Lung (tissue), 11 donors: ENCODE measurements at regions not wholly inside any gene's neighbourhood (a gene's known extent, or its start where the extent isn't known, plus 50 kb on each side); places are given as distances from the start of the nearest gene placed in this dataset.

Source experiments
- ATAC-seq: fragments of 200-7000 bp; cut with Tn5 transposase; one replicate; pipeline ENCODE4 v1.9.1; 2020; ENCODE audit warnings: moderate number of reproducible peaks; ENCODE audit not compliant: insufficient read depth, low FRiP score
- DNase-seq, 3 donors: peaks; one replicate each; pipeline ENCODE4 v3.0.0-alpha.2; 2013 to 2017
- H3K27ac ChIP-seq, 2 donors: one replicate each; pipeline ENCODE4 v1.5.1; 2013; ENCODE audit warnings: mild to moderate bottlenecking in 2 of 2, moderate library complexity in 2 of 2, control low read depth in 1 of 2, inconsistent platforms in 1 of 2, low read depth in 1 of 2, low read length in 1 of 2
- H3K27me3 ChIP-seq, 3 donors: one replicate each; pipeline ENCODE4 v1.5.1; 2013; ENCODE audit warnings: low read length in 2 of 3; ENCODE audit not compliant: control insufficient read depth in 3 of 3, insufficient read depth in 3 of 3
- H3K36me3 ChIP-seq, 4 donors: one replicate each; pipeline ENCODE4 v1.5.1; 2013; ENCODE audit warnings: low read length in 4 of 4, mild to moderate bottlenecking in 1 of 4, moderate library complexity in 1 of 4; ENCODE audit not compliant: control insufficient read depth in 4 of 4, insufficient read depth in 4 of 4
- H3K4me1 ChIP-seq, 5 donors: one replicate each; pipeline ENCODE4 v1.5.1; 2013; ENCODE audit warnings: low read length in 5 of 5, mild to moderate bottlenecking in 2 of 5, moderate library complexity in 1 of 5; ENCODE audit not compliant: control insufficient read depth in 5 of 5, insufficient read depth in 5 of 5
- H3K4me3 ChIP-seq: one replicate; pipeline ENCODE4 v1.5.1; 2013; ENCODE audit warnings: mild to moderate bottlenecking, control low read depth, moderate library complexity
- H3K9ac ChIP-seq, 2 donors: one replicate each; pipeline ENCODE4 v1.5.1; 2013; ENCODE audit warnings: low read length in 2 of 2, control low read depth in 1 of 2; ENCODE audit not compliant: insufficient read depth in 1 of 2
- H3K9me3 ChIP-seq, 4 donors: one replicate each; pipeline ENCODE4 v1.5.1; 2013; ENCODE audit warnings: low read length in 3 of 4, mild to moderate bottlenecking in 1 of 4, moderate library complexity in 1 of 4; ENCODE audit not compliant: control insufficient read depth in 4 of 4, insufficient read depth in 3 of 4
- WGBS, 2 donors: extraction: QIAGEN DNeasy Blood & Tissue Kit; methylation state at CpG; one replicate each; pipeline ENCODE4 v1.1.7; 2013; 5-methylcytosine and 5-hydroxymethylcytosine counted together
- TF ChIP-seq, protein P1 (sequence below): IDR thresholded peaks from 2 replicates; pipeline ENCODE4 v1.5.1; 2012; ENCODE audit warnings: mild to moderate bottlenecking; ENCODE audit errors: control extremely low read depth, extremely low read depth
- donor health status: control.
- donor health status: control.
- donor health status: Bipolar disorder and iron deficiency.
- donor health status: healthy.
- donor health status: DM: yes; HTN: yes; CAD: no.

DNA sequence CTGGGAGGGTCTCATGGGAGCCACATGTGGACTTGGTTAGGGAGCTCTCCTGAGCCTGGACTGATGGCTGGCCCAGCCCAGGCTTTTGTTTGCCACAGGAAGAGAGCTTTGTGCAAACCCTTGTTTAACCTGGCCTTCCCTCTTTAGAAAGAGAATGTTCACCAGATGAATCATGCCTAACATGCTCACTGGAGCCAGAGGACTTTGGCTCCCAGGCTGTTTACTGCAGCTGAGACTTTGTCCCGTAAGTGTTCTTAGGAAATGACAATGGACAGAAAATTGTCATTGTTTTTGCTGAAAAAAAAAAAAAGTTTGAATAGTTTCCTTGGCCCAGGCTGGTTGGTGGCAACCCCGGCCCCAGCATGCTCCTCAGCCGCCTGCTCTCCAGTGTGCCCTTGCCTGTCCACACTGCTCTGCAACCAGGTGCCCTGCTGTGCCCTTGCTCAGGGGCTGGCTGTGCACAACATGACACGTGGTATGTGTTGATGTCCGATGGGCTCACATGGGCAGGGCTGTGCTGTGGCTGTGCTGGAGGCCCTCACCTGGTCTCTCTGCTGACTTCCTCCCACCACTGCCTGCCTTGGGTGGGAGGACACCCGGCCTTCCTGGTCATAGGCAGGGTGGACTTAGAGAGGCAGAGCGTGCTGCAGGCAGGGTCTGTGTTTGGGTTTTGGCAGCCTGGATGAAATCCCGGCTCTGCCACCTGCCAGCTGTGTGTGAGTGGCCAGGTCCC lies 215.3 kb upstream of the ZNF32 start:
- H3K36me3 ChIP-seq, result no peaks in the 10 kb centered on the region
- DNase-seq (no peak), ATAC-seq (no peak)
- no peak overlapping the region for H3K9ac ChIP-seq
- 86 to 89% methylated on average over 8 of the region's 8 CpGs for WGBS, 2 donors
- no peak overlapping the region for H3K4me3 ChIP-seq
- H3K27me3 ChIP-seq, result no peaks in the 10 kb centered on the region
- peak overlapping the region; percentile 17 to 68 for H3K27ac ChIP-seq
- H3K9me3 ChIP-seq, result no peaks in the 10 kb centered on the region
- TF ChIP-seq, protein P1, sequence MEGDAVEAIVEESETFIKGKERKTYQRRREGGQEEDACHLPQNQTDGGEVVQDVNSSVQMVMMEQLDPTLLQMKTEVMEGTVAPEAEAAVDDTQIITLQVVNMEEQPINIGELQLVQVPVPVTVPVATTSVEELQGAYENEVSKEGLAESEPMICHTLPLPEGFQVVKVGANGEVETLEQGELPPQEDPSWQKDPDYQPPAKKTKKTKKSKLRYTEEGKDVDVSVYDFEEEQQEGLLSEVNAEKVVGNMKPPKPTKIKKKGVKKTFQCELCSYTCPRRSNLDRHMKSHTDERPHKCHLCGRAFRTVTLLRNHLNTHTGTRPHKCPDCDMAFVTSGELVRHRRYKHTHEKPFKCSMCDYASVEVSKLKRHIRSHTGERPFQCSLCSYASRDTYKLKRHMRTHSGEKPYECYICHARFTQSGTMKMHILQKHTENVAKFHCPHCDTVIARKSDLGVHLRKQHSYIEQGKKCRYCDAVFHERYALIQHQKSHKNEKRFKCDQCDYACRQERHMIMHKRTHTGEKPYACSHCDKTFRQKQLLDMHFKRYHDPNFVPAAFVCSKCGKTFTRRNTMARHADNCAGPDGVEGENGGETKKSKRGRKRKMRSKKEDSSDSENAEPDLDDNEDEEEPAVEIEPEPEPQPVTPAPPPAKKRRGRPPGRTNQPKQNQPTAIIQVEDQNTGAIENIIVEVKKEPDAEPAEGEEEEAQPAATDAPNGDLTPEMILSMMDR, result no peak
- H3K4me1 ChIP-seq, result peaks cover 0 to 20% (median 8%) of the 10 kb centered on the region in 5 donors

DNA sequence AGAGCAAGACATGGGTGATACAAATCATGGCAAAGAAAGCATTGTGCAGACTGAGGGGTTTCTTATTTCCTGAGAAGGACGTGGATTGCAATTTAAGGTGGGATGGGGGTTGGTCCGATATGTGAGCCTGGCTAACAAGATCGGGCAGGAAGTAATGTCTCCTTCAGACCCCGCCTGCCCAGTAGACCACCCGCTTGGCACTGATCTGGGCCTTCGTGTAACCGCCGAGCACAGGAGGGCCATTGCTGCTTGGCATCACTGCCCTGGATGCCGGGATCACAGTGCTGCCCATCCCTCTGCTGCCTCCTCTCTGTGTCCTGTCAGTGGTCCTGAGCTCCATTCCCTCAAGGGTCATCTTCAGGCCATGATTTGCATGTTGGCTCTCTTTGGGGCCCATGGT lies 214.6 kb upstream of the ZNF32 start:
- TF ChIP-seq, protein P1, result no peak
- peak overlapping the region in 1 of 2 donors; percentile 39 for H3K27ac ChIP-seq
- no peaks in the 10 kb centered on the region for H3K27me3 ChIP-seq
- ATAC-seq, result no peak
- no peaks in the 10 kb centered on the region for H3K36me3 ChIP-seq
- H3K9ac ChIP-seq, result no peak overlapping the region
- WGBS, 2 donors, result 95 to 99% methylated on average over 9 of the region's 9 CpGs
- H3K4me1 ChIP-seq, result peaks cover 0 to 15% (median 8%) of the 10 kb centered on the region in 5 donors
- DNase-seq, result no peak
- H3K4me3 ChIP-seq, result no peak overlapping the region
- H3K9me3 ChIP-seq, result no peaks in the 10 kb centered on the region

DNA sequence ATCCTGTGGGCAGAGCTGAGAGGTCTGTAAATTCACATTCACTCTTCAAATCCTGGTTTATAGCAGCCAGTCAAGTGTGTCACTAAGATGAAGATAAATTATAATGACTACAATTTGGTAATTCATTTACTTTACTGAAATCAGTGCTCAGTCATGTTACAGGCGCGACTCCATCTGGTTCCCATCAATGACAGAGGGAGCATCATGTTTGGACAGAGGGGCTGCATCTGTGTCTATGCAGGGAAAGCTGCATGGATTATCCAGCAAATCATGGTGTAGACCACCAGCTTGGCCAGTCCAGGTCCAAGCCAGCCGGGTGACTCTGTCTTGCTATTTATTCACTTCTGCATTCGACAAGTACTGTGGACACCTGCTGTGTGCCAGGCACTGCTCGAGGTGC lies 214.1 kb upstream of the ZNF32 start:
- H3K9me3 ChIP-seq, result no peaks in the 10 kb centered on the region
- H3K4me3 ChIP-seq, result no peak overlapping the region
- no peak for DNase-seq
- TF ChIP-seq, protein P1, result no peak
- H3K27me3 ChIP-seq, result no peaks in the 10 kb centered on the region
- H3K27ac ChIP-seq, result peak overlapping the region in 1 of 2 donors; percentile 39
- H3K4me1 ChIP-seq, result peaks cover 0 to 12% (median 8%) of the 10 kb centered on the region in 5 donors
- WGBS, 2 donors, result 91 to 93% methylated on average over 5 of the region's 5 CpGs
- H3K9ac ChIP-seq, result no peak overlapping the region
- ATAC-seq, result no peak
- H3K36me3 ChIP-seq, result no peaks in the 10 kb centered on the region
